Mesodermal cell (in vitro differentiated cells): ENCODE measurements at regions not wholly inside any gene's neighbourhood (a gene's known extent, or its start where the extent isn't known, plus 50 kb on each side); places are given as distances from the start of the nearest gene placed in this dataset.

Experiments
- H3K27ac ChIP-seq: 2 replicates; pipeline ENCODE4 v1.7.0; 2013; ENCODE audit warnings: mild to moderate bottlenecking, low read depth, low read length, moderate library complexity; ENCODE audit not compliant: severe bottlenecking
- H3K36me3 ChIP-seq: 2 replicates; pipeline ENCODE4 v1.7.1; 2013; ENCODE audit warnings: mild to moderate bottlenecking, low read length, moderate library complexity; ENCODE audit not compliant: control insufficient read depth, insufficient read depth
- H3K4me1 ChIP-seq: one replicate; pipeline ENCODE4 v1.7.1; 2013; ENCODE audit warnings: mild to moderate bottlenecking, low read length; ENCODE audit not compliant: insufficient read depth, control insufficient read depth, poor library complexity, severe bottlenecking
- H3K4me3 ChIP-seq: 2 replicates; pipeline ENCODE4 v1.7.0; 2013; ENCODE audit warnings: low read length, control low read depth, mild to moderate bottlenecking; ENCODE audit not compliant: insufficient read depth, poor library complexity, severe bottlenecking; ENCODE audit errors: extremely low read depth
- H3K9me3 ChIP-seq: 2 replicates; pipeline ENCODE4 v1.7.1; 2013; ENCODE audit warnings: mild to moderate bottlenecking, low read length, moderate library complexity; ENCODE audit not compliant: control insufficient read depth
- WGBS, 2 experiments: methylation state at CpG; one replicate each; pipeline ENCODE4 v1.1.5; 2013; ENCODE audit warnings: missing lambda C conversion rate in 2 of 2; ENCODE audit not compliant: insufficient coverage in 2 of 2; 5-methylcytosine and 5-hydroxymethylcytosine counted together

DNA sequence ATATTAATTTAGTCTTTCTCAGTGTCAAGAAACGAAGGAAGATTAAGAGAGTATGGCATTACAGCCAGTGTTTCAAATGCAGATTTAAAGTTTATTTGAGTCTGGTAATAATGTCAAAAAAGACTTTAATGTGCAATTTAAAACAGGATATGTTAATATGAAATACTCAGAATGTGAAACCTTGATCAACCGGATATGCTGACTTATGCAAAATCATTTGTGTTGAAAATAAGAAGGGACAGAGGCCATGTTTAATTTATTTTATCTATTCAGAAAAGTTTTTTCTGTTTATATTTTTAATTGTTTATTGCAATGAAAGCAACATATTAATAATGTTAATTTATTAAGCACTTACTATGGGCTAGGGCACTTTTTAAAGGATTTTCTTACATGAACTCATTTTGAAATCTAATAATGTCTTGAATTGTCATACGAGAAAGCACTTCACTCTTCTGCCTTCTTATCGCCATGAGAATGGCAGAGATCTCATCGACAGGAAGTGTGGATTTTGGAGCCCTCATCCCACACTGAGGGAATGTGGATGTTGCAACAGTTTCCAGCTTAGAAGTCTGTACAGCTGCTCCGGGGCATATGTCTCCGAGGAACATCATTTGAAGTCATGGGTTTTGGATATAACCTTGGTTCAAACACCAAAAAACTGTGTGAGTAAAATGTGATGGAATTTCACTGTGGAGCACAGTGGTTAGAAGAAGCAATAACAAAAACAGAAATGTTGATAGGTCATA is 1410.4 kb downstream of the EPHA7 start:
- Histone ChIP-seq H3K9me3 (no peaks in the 10 kb centered on the region), H3K36me3 (no peaks in the 10 kb centered on the region), H3K27ac (no peak overlapping the region), H3K4me1 (no peaks in the 10 kb centered on the region), H3K4me3 (no peak overlapping the region)
- WGBS, 2 experiments: 92 to 95% methylated on average over 3 to 4 of the region's 7 CpGs

DNA sequence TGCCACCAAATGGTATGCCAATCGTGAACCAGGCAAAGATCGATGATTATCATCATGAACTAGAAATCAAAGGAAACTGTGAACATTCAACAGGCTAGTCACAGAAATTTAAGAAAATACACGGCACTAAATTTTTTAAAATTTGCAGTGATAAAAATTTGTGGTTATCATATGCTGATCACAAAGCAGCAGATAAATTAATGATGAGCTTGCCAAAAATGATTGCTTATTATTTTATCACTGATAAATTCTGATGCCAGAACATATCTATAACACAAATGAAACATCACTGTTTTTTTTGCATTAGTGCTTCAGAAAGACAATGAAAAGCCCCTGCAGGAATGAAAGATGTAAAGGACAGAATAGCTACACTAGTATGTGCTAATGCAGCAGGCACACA is 1413.2 kb upstream of the MAP3K7 start:
- Histone ChIP-seq H3K9me3 (no peaks in the 10 kb centered on the region), H3K4me3 (no peak overlapping the region), H3K4me1 (no peaks in the 10 kb centered on the region), H3K27ac (no peak overlapping the region), H3K36me3 (no peaks in the 10 kb centered on the region)
- WGBS, 2 experiments: 89 to 100% methylated on average over 2 to 3 of the region's 3 CpGs

DNA sequence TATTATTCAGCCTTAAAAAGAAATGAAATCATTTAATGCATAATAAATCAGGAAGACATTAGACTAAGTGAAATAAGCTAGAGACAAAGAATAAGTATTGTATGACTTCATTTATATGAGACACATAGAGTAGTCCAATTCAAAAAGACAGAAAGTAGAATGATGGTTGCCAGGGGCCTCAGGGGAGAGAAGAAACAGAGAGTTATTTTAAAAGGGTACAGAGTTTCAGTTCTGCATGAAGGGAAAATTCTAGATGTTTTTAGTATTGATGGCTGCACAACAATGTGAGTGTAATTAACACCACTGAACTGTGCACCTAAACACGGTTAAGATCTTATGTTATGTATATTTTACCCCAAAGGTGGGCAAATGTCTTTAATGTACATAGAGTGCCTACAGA is 1407.9 kb upstream of the MAP3K7 start:
- Histone ChIP-seq H3K4me1 (no peaks in the 10 kb centered on the region), H3K36me3 (no peaks in the 10 kb centered on the region), H3K4me3 (no peak overlapping the region), H3K27ac (no peak overlapping the region), H3K9me3 (no peaks in the 10 kb centered on the region)
- no CpG with 5 or more reads among the region's 1 CpG for WGBS, 2 experiments

DNA sequence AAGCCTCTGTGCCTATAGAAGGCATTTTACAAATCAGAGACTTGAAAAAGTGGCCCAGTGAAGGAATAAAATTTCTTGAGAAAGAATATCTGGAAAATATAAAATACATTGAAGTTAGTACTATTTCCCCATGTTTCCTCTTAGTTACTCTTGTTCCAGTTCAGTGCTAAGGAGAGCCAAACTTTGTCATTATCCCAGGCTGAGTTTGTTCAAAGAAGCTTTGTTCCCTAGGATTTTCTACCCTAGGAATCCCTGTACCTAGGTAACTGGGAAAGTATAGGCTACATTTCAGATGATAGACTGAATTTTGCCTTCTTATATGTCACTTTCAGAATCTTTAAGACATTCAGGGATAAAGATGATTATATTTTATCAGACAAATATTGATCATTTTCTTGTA is 1395.7 kb upstream of the MAP3K7 start:
- Histone ChIP-seq H3K27ac (no peak overlapping the region), H3K4me1 (no peaks in the 10 kb centered on the region), H3K36me3 (no peaks in the 10 kb centered on the region), H3K4me3 (no peak overlapping the region), H3K9me3 (no peaks in the 10 kb centered on the region)

DNA sequence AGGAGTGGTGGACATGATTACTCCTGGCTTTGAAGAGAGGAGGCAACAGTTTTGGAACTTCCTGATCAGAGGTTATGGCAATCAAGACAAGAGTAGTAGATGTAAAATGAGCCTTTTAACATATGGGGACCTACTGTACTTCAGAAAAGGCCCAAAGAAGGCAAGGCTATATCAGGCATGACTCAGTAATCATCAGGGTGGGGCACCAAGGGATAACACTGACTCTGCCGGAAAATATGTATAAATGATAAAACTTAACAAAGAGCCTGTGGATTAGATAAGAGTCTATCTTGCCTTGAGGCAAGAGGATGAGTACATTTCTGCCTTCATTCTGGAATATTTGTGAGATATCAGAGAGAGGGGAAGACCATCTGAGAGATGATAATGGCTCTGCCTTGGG is 1389.9 kb upstream of the MAP3K7 start:
- 92 to 100% methylated on average over 1 of the region's 1 CpG for WGBS, 2 experiments
- H3K27ac ChIP-seq: no peak overlapping the region
- H3K4me1 ChIP-seq: no peaks in the 10 kb centered on the region
- H3K4me3 ChIP-seq: no peak overlapping the region
- no peaks in the 10 kb centered on the region for H3K36me3 ChIP-seq
- H3K9me3 ChIP-seq: no peaks in the 10 kb centered on the region

DNA sequence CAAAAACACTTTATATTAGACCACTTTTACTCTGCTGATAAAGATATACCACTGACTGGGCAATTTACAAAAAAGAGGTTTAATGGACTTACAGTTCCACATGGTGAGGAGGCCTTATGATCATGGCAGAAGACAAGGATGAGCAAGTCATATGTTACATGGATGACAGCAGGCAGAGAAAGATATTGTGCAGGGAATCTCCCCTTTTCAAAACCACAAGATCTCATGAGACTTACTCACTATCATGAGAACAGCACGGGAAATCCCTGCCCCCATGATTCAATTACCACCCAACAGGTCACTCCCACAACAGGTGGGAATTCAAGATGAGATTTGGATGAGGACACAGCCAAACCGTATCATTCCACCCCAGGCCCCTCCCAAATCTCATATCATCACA is 1383.8 kb upstream of the MAP3K7 start:
- H3K4me1 ChIP-seq: no peaks in the 10 kb centered on the region
- H3K4me3 ChIP-seq: no peak overlapping the region
- peaks cover 11% of the 10 kb centered on the region for H3K9me3 ChIP-seq
- WGBS, 2 experiments: 40 to 100% methylated on average over 1 of the region's 2 CpGs
- no peaks in the 10 kb centered on the region for H3K36me3 ChIP-seq
- H3K27ac ChIP-seq: no peak overlapping the region

DNA sequence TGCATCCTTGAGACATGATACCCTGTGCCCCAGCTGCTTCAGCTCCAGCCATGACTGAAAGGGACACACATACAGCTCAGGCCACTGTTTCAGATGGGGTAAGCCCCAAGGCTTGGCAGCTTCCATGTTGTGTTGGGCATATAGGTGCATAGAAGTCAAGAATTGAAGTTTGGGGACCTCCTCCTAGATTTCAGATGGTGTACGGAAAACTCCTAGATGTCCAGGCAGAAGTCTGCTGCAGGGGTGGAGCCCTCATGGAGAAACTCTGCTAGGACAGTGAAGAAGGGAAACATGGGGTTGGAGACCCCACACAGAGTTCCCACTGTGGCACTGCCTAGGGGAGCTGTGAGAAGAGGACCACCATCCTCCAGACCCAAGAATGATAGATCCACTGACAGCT is 1379.0 kb upstream of the MAP3K7 start:
- 80 to 83% methylated on average over 1 of the region's 1 CpG for WGBS, 2 experiments
- Histone ChIP-seq H3K4me3 (no peak overlapping the region), H3K36me3 (no peaks in the 10 kb centered on the region), H3K27ac (no peak overlapping the region), H3K4me1 (no peaks in the 10 kb centered on the region), H3K9me3 (peaks cover 23% of the 10 kb centered on the region)

DNA sequence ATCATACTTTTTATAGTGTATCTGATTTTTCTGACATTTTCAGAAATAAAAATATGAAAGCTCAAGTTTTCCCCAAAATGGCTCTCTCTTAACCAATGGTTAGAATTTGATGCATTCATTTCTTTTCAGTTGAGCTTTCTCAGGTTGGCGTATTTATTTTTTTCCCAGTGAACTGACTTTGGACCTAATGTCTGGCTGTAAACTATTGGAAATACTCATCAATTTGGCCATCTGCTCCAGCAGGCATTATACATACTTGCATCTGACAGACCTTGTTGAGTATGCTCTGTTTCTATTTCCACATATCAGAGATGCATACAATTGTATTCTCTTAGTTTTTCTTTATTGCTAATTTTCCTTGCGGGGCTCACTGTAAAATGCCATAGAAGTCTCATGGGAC is 1374.8 kb upstream of the MAP3K7 start:
- Histone ChIP-seq H3K4me1 (no peaks in the 10 kb centered on the region), H3K4me3 (no peak overlapping the region), H3K9me3 (peaks cover 21% of the 10 kb centered on the region), H3K27ac (no peak overlapping the region), H3K36me3 (no peaks in the 10 kb centered on the region)
- WGBS, 2 experiments: 100% methylated on average over 1 of the region's 2 CpGs; no CpG with 5 or more reads in 1 of the 2 experiments

DNA sequence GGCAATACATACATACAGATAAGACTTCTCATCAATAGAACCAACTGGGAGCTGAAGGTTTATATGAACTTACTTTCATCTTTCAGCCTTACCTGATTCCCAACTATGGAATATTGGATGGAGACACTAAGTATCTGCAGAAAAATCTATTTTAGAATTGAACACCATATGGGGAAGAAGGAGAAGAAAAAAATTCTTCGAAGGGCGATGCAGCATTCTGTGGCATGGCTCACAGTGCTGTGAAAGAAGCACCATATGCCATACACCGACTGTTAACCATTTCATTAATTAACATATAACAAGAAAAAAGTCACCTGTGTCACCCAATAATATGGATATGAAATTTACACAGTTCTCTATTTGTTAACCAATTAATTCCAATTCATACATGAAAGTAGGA is 1374.4 kb upstream of the MAP3K7 start:
- no peak overlapping the region for H3K4me3 ChIP-seq
- H3K4me1 ChIP-seq: no peaks in the 10 kb centered on the region
- WGBS, 2 experiments: no CpG with 5 or more reads among the region's 3 CpGs
- H3K27ac ChIP-seq: no peak overlapping the region
- peaks cover 17% of the 10 kb centered on the region for H3K9me3 ChIP-seq
- no peaks in the 10 kb centered on the region for H3K36me3 ChIP-seq

DNA sequence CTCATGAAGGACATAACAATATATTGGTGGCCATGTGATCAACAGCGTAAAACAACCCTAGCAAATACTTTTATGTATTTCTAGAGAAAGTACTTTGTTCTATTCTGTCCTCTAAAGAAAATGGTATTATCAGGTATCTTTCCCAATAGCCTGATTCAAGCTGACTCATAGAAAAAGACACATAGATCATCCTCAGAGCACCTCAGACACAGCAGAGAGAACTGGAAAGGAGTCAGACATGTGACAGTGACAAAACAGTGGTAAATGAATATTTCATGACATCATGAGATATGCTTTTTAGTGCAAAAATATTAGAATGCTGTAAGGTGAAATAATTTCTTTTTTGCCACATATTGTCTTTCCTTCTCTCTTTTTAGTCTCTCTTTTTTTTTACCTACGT is 1355.0 kb upstream of the MAP3K7 start:
- no peaks in the 10 kb centered on the region for H3K4me1 ChIP-seq
- 100% methylated on average over 1 of the region's 2 CpGs for WGBS, 2 experiments
- no peak overlapping the region for H3K4me3 ChIP-seq
- H3K9me3 ChIP-seq: no peaks in the 10 kb centered on the region
- no peak overlapping the region for H3K27ac ChIP-seq
- H3K36me3 ChIP-seq: no peaks in the 10 kb centered on the region

DNA sequence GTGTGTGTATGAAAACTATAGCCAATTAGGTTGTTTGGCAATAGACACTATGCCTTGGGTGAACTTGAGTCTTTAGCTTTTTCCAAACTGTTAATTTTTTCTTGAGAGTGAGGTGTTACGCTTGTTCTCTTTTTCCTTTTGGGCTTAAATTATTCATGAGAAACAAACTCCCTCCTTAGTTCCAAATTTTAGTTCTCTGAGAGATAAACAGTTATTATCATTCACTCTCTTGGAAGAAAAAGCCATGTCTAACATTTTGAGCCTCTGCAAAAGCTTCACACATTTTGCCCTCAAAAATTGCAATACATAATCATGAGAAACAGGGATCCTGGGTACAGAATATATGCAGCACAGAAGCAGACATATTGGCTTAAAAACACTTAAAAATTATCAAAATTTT is 1353.9 kb upstream of the MAP3K7 start:
- WGBS, 2 experiments: no CpG with 5 or more reads among the region's 1 CpG
- Histone ChIP-seq H3K4me3 (no peak overlapping the region), H3K4me1 (no peaks in the 10 kb centered on the region), H3K9me3 (no peaks in the 10 kb centered on the region), H3K36me3 (no peaks in the 10 kb centered on the region), H3K27ac (no peak overlapping the region)
